Kidney (tissue), 13 donors: ENCODE measurements at regions not wholly inside any gene's neighbourhood (a gene's known extent, or its start where the extent isn't known, plus 50 kb on each side); places are given as distances from the start of the nearest gene placed in this dataset.

Experiments
- DNase-seq, 5 donors: peaks; one replicate each; pipeline ENCODE4 v3.0.0-alpha.2; 2013 to 2020
- FAIRE-seq: peaks from 2 replicates; lab custom pipeline; 2012; peaks lifted over from hg19 to GRCh38; lab: Jason Lieb, UNC
- H3K27ac ChIP-seq, 2 donors: one replicate each; pipeline ENCODE4 v1.7.0; 2013; ENCODE audit warnings: low read depth in 2 of 2, low read length in 2 of 2, inconsistent platforms in 1 of 2
- H3K27me3 ChIP-seq: one replicate; pipeline ENCODE4 v1.7.1; 2013; ENCODE audit warnings: low read length, inconsistent platforms; ENCODE audit not compliant: control insufficient read depth, insufficient read depth
- H3K36me3 ChIP-seq, 3 donors: one replicate each; pipeline versions ENCODE4 v1.7.0 to v1.7.1; 2013; ENCODE audit warnings: low read length in 3 of 3, control low read depth in 1 of 3, inconsistent platforms in 1 of 3; ENCODE audit not compliant: insufficient read depth in 3 of 3, control insufficient read depth in 2 of 3
- H3K4me1 ChIP-seq, 3 donors: one replicate each; pipeline versions ENCODE4 v1.7.0 to v1.7.1; 2013; ENCODE audit warnings: low read length in 3 of 3, inconsistent platforms in 1 of 3, low read depth in 1 of 3; ENCODE audit not compliant: control insufficient read depth in 2 of 3, insufficient read depth in 2 of 3
- H3K4me3 ChIP-seq, 3 donors: one replicate each; pipeline versions ENCODE4 v1.7.0 to v1.8.1; 2013; ENCODE audit warnings: low read length in 3 of 3, control low read depth in 1 of 3, inconsistent platforms in 1 of 3
- H3K9ac ChIP-seq, 3 donors: one replicate each; pipeline versions ENCODE4 v1.7.0 to v1.7.1; 2013; ENCODE audit warnings: low read length in 3 of 3, control low read depth in 1 of 3, inconsistent platforms in 1 of 3
- H3K9me3 ChIP-seq, 3 donors: one replicate each; pipeline versions ENCODE4 v1.7.0 to v1.7.1; 2013; ENCODE audit warnings: low read length in 3 of 3, control low read depth in 1 of 3, inconsistent platforms in 1 of 3; ENCODE audit not compliant: control insufficient read depth in 2 of 3, insufficient read depth in 1 of 3
- intact Hi-C: fragments of 100-400 bp; cut with DNase I; formaldehyde crosslinking; loops from one replicate; pipeline ENCODE4 v1.11.1; 2022
- TF ChIP-seq, protein P1 (sequence below): IDR thresholded peaks from 3 replicates; pipeline ENCODE4 v1.5.1; 2012; ENCODE audit warnings: mild to moderate bottlenecking, moderate library complexity, borderline replicate concordance; ENCODE audit not compliant: insufficient read depth; ENCODE audit errors: extremely low read depth
- donor health status: control.
- donor health status: control.
- donor health status: control.
- donor health status: control.
- donor health status: control.
- donor health status: DM: yes; HTN: yes; CAD: no.
- donor health status: Normal renal cell carcinoma (clear cell type).

DNA sequence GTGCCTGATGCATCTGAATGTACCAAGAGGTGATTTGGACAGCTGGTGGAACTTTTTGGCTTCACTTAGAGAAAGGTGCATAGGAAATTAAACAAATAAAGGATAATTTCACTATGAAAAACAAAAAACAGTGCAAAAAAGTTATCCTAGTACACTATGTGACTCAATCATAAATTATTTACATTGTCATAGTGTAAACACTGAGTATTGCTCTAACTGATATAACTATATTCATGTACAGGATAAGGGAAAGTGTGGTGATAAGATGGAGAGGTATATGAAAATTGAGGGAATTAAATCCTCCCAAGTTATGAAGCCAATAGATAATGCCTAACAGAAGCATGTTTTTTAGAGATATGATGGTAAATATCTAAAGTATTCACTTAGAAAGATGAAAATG, 50.2 kb upstream of the CPNE4 start:
- Histone ChIP-seq H3K4me3 (no peak overlapping the region), H3K27ac (no peak overlapping the region), H3K27me3 (no peaks in the 10 kb centered on the region), H3K4me1 (no peaks in the 10 kb centered on the region), H3K9ac (no peak overlapping the region), H3K36me3 (no peaks in the 10 kb centered on the region), H3K9me3 (no peaks in the 10 kb centered on the region)
- FAIRE-seq, result no peak
- TF ChIP-seq, protein P1, sequence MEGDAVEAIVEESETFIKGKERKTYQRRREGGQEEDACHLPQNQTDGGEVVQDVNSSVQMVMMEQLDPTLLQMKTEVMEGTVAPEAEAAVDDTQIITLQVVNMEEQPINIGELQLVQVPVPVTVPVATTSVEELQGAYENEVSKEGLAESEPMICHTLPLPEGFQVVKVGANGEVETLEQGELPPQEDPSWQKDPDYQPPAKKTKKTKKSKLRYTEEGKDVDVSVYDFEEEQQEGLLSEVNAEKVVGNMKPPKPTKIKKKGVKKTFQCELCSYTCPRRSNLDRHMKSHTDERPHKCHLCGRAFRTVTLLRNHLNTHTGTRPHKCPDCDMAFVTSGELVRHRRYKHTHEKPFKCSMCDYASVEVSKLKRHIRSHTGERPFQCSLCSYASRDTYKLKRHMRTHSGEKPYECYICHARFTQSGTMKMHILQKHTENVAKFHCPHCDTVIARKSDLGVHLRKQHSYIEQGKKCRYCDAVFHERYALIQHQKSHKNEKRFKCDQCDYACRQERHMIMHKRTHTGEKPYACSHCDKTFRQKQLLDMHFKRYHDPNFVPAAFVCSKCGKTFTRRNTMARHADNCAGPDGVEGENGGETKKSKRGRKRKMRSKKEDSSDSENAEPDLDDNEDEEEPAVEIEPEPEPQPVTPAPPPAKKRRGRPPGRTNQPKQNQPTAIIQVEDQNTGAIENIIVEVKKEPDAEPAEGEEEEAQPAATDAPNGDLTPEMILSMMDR, result no peak
- no peak for DNase-seq
- intact Hi-C loops, result no loop called here

DNA sequence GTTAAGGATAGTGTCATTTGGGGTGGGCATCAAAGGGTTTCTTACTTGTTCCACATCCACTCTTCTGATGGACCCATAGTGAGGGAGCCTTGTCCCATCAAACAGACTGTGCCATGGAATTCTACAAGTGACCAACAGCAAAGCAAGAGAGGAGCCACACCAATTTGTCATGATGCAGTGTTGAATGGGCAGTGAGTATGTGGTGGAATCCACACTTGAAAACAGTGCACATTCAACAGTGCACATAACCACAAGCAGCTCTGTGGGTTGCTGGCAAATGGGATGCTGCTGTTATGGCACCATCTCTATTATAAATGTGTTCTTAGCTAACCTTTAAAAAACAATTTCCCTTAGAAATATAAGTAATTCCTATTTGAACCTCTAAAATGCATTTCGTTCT, 52.5 kb upstream of the CPNE4 start:
- H3K36me3 ChIP-seq, result no peaks in the 10 kb centered on the region
- no peaks in the 10 kb centered on the region for H3K4me1 ChIP-seq
- H3K9ac ChIP-seq, result no peak overlapping the region
- intact Hi-C loops, result no loop called here
- H3K9me3 ChIP-seq, result no peaks in the 10 kb centered on the region
- no peak for FAIRE-seq
- no peak for DNase-seq
- H3K4me3 ChIP-seq, result no peak overlapping the region
- H3K27me3 ChIP-seq, result no peaks in the 10 kb centered on the region
- TF ChIP-seq, protein P1, result no peak
- no peak overlapping the region for H3K27ac ChIP-seq

DNA sequence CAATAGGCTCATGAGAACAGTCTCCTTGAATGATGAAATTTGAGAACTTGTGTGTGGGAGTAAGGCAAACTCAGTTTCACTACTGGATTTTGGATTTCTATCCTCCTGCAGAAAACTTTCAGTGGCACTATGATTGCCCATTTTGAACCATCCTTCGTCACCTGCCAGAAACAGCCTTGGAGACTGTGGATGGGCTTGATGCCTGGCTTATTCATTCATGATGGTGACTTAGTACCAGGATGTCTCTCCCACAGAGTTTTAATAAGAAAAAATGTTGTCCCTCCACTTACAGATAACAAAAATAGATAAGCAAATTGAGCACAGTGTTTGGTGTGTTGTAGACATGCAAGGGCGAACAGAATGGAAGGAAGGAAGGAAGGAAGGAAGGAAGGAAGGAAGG, 53.5 kb upstream of the CPNE4 start:
- intact Hi-C loops, result no loop called here
- Histone ChIP-seq H3K36me3 (no peaks in the 10 kb centered on the region), H3K4me1 (no peaks in the 10 kb centered on the region), H3K9ac (no peak overlapping the region), H3K9me3 (no peaks in the 10 kb centered on the region), H3K27ac (no peak overlapping the region), H3K27me3 (no peaks in the 10 kb centered on the region), H3K4me3 (no peak overlapping the region)
- TF ChIP-seq, protein P1, result no peak
- DNase-seq (no peak), FAIRE-seq (no peak)

DNA sequence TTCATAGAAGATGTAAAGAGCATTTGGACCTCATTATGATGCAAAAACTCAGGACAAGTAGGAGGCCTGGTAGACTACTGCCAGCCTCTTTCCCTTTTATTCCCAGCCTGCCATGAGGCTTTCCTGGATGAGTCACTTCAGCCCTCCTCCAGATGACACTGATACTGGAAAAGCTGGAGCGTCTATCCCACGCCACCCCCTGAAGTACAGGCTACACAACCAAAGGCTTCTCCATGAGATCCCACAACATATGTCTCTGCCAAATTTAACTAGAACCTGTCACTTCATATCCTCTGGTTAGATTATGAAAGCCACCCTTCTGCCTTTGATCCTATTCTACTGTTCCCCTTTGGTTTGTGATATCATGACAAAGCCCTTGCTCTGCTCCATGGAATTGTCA, 56.1 kb upstream of the CPNE4 start:
- FAIRE-seq (no peak), DNase-seq (no peak)
- no peaks in the 10 kb centered on the region for H3K9me3 ChIP-seq
- H3K4me1 ChIP-seq, result no peaks in the 10 kb centered on the region
- H3K36me3 ChIP-seq, result no peaks in the 10 kb centered on the region
- H3K27me3 ChIP-seq, result no peaks in the 10 kb centered on the region
- no peak overlapping the region for H3K4me3 ChIP-seq
- no peak overlapping the region for H3K9ac ChIP-seq
- H3K27ac ChIP-seq, result no peak overlapping the region
- TF ChIP-seq, protein P1, result no peak
- intact Hi-C loops, result no loop called here
